GM23248 (cell line): ENCODE measurements at regions not wholly inside any gene's neighbourhood (a gene's known extent, or its start where the extent isn't known, plus 50 kb on each side); places are given as distances from the start of the nearest gene placed in this dataset.

Experiments
- EZH2 ChIP-seq: fragments of 200-600 bp; sonication (generic); IDR thresholded peaks from 2 replicates; pipeline ENCODE4 v1.6.1; 2018; ENCODE audit warnings: antibody characterized with exemption, mild to moderate bottlenecking; ENCODE audit not compliant: insufficient read depth, poor library complexity, severe bottlenecking
- EZH2phosphoT487 ChIP-seq: fragments of 200-600 bp; sonication (generic); IDR thresholded peaks from 2 replicates; pipeline ENCODE4 v1.6.1; 2018; ENCODE audit warnings: antibody characterized with exemption, moderate library complexity, mild to moderate bottlenecking, low read depth; ENCODE audit not compliant: insufficient read depth

DNA sequence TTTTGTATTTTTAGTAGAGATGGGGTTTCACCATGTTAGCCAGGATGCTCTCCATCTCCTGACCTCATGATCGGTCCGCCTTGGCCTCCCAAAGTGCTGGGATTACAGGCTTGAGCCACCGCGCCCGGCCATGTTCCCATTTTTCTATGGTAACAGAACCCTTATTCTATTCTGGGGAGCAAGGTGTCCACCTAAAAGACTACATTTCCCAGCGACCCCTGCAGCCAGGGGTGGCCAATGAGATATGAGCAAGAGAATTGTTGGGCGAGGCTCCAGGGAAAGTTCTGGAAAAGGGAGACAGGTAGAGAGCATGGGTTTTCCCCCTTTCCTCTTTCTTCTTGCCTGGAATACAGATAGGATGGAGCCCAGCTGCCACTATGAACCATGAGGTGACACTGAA, 96.9 kb downstream of the LINGO1 start:
- TF ChIP-seq EZH2phosphoT487 (no peak), EZH2 (no peak)
